ENCODE measurements at regions not wholly inside any gene's neighbourhood (a gene's known extent, or its start where the extent isn't known, plus 50 kb on each side); places are given as distances from the start of the nearest gene placed in this dataset.

GRCh38 chr4:123127218-123127617 lies 204.8 kb upstream of the NUDT6 start:
- Histone ChIP-seq H3K9ac (ENCODE audit: low read length) (peak overlapping the region; percentile 56), H2BK5ac (ENCODE audit: low read depth, low read length, poor library complexity, severe bottlenecking) (no peak overlapping the region), H2BK120ac (ENCODE audit: low read depth, low read length) (peak overlapping the region; percentile 98), H3K4me3 (ENCODE audit: insufficient read depth in 1 of 2, low read depth in 1 of 2, low read length in 2 of 2) (no peak overlapping the region), H2BK15ac (ENCODE audit: low read depth, poor library complexity, severe bottlenecking) (no peak overlapping the region), H2AK5ac (ENCODE audit: low read length, severe bottlenecking) (no peak overlapping the region), H3K4me1 (ENCODE audit: control insufficient read depth, insufficient read depth, low read depth, low read length) (no peaks in the 10 kb centered on the region), H3K27me3 (ENCODE audit: control insufficient read depth in 1 of 2, insufficient read depth in 1 of 2, low read length in 2 of 2) (no peaks in the 10 kb centered on the region), H3K4ac (ENCODE audit: low read depth in 1 of 2, low read length in 2 of 2) (no peak overlapping the region), H3K4me2 (ENCODE audit: low read length, poor library complexity, severe bottlenecking) (no peak overlapping the region), H3K14ac (ENCODE audit: low read length in 2 of 2) (no peak overlapping the region), H2BK12ac (ENCODE audit: low read length in 2 of 2) (no peak overlapping the region), H4K91ac (ENCODE audit: low read length) (no peak overlapping the region), H3K9me3 (ENCODE audit: control insufficient read depth, low read length) (no peaks in the 10 kb centered on the region), H3K36me3 (ENCODE audit: control insufficient read depth in 1 of 2, insufficient read depth in 2 of 2, low read depth in 1 of 2, low read length in 2 of 2) (no peaks in the 10 kb centered on the region), H3K27ac (ENCODE audit: low read length, poor library complexity, severe bottlenecking) (no peak overlapping the region), H3K79me1 (replicated peaks; ENCODE audit: low read length, poor library complexity, severe bottlenecking) (no peaks in the 10 kb centered on the region), H3K23ac (ENCODE audit: low read length in 2 of 2) (no peak overlapping the region), H2AFZ (ENCODE audit: low read depth, low read length) (no peak overlapping the region), H3K18ac (ENCODE audit: low read depth in 1 of 2, low read length in 2 of 2) (no peak overlapping the region), H4K8ac (ENCODE audit: low read length) (no peak overlapping the region)
- WGBS, result no CpG with 5 or more reads among the region's 1 CpG
- DNase-seq, result peak; percentile 51

GRCh38 chr4:123127875-123128274 lies 205.5 kb upstream of the NUDT6 start:
- no peak overlapping the region for H2BK12ac ChIP-seq (ENCODE audit: low read length in 2 of 2)
- no peak overlapping the region for H3K4me2 ChIP-seq (ENCODE audit: low read length, poor library complexity, severe bottlenecking)
- H3K23ac ChIP-seq (ENCODE audit: low read length in 2 of 2), result no peak overlapping the region
- no peak overlapping the region for H2BK120ac ChIP-seq (ENCODE audit: low read depth, low read length)
- H2BK15ac ChIP-seq (ENCODE audit: low read depth, poor library complexity, severe bottlenecking), result no peak overlapping the region
- H3K27me3 ChIP-seq (ENCODE audit: control insufficient read depth in 1 of 2, insufficient read depth in 1 of 2, low read length in 2 of 2), result no peaks in the 10 kb centered on the region
- peaks cover under 1% of the 10 kb centered on the region for H3K79me1 ChIP-seq (replicated peaks; ENCODE audit: low read length, poor library complexity, severe bottlenecking)
- H3K18ac ChIP-seq (ENCODE audit: low read depth in 1 of 2, low read length in 2 of 2), result no peak overlapping the region
- H3K14ac ChIP-seq (ENCODE audit: low read length in 2 of 2), result no peak overlapping the region
- no peak overlapping the region for H4K91ac ChIP-seq (ENCODE audit: low read length)
- H2BK5ac ChIP-seq (ENCODE audit: low read depth, low read length, poor library complexity, severe bottlenecking), result no peak overlapping the region
- H3K36me3 ChIP-seq (ENCODE audit: control insufficient read depth in 1 of 2, insufficient read depth in 2 of 2, low read depth in 1 of 2, low read length in 2 of 2), result no peaks in the 10 kb centered on the region
- H3K27ac ChIP-seq (ENCODE audit: low read length, poor library complexity, severe bottlenecking), result no peak overlapping the region
- no peak overlapping the region for H3K4ac ChIP-seq (ENCODE audit: low read depth in 1 of 2, low read length in 2 of 2)
- WGBS, result 8% methylated on average over 2 of the region's 2 CpGs
- H2AFZ ChIP-seq (ENCODE audit: low read depth, low read length), result no peak overlapping the region
- DNase-seq, result peak; percentile 48
- peak overlapping the region; percentile 56 for H3K9ac ChIP-seq (ENCODE audit: low read length)
- no peaks in the 10 kb centered on the region for H3K4me1 ChIP-seq (ENCODE audit: control insufficient read depth, insufficient read depth, low read depth, low read length)
- H3K9me3 ChIP-seq (ENCODE audit: control insufficient read depth, low read length), result no peaks in the 10 kb centered on the region
- no peak overlapping the region for H2AK5ac ChIP-seq (ENCODE audit: low read length, severe bottlenecking)
- H3K4me3 ChIP-seq (ENCODE audit: insufficient read depth in 1 of 2, low read depth in 1 of 2, low read length in 2 of 2), result no peak overlapping the region
- no peak overlapping the region for H4K8ac ChIP-seq (ENCODE audit: low read length)

- no peak overlapping the region for H3K23ac ChIP-seq (ENCODE audit: low read length in 2 of 2)
- H4K91ac ChIP-seq (ENCODE audit: low read length), result no peak overlapping the region
- H3K4me2 ChIP-seq (ENCODE audit: low read length, poor library complexity, severe bottlenecking), result no peak overlapping the region
- no peak overlapping the region for H4K8ac ChIP-seq (ENCODE audit: low read length)
- H2BK5ac ChIP-seq (ENCODE audit: low read depth, low read length, poor library complexity, severe bottlenecking), result no peak overlapping the region
- H3K27ac ChIP-seq (ENCODE audit: low read length, poor library complexity, severe bottlenecking), result no peak overlapping the region
- H3K27me3 ChIP-seq (ENCODE audit: control insufficient read depth in 1 of 2, insufficient read depth in 1 of 2, low read length in 2 of 2), result no peaks in the 10 kb centered on the region
- no peak overlapping the region for H3K9ac ChIP-seq (ENCODE audit: low read length)
- no peak overlapping the region for H2AK5ac ChIP-seq (ENCODE audit: low read length, severe bottlenecking)
- no peak overlapping the region for H2BK12ac ChIP-seq (ENCODE audit: low read length in 2 of 2)
- no peak for DNase-seq
- H3K4me3 ChIP-seq (ENCODE audit: insufficient read depth in 1 of 2, low read depth in 1 of 2, low read length in 2 of 2), result no peak overlapping the region
- H3K36me3 ChIP-seq (ENCODE audit: control insufficient read depth in 1 of 2, insufficient read depth in 2 of 2, low read depth in 1 of 2, low read length in 2 of 2), result no peaks in the 10 kb centered on the region
- no peak overlapping the region for H3K14ac ChIP-seq (ENCODE audit: low read length in 2 of 2)
- no peak overlapping the region for H3K18ac ChIP-seq (ENCODE audit: low read depth in 1 of 2, low read length in 2 of 2)
- no peak overlapping the region for H3K4ac ChIP-seq (ENCODE audit: low read depth in 1 of 2, low read length in 2 of 2)
- no peaks in the 10 kb centered on the region for H3K9me3 ChIP-seq (ENCODE audit: control insufficient read depth, low read length)
- no peak overlapping the region for H2BK15ac ChIP-seq (ENCODE audit: low read depth, poor library complexity, severe bottlenecking)
- H2AFZ ChIP-seq (ENCODE audit: low read depth, low read length), result no peak overlapping the region
- 93% methylated on average over 2 of the region's 4 CpGs for WGBS
- no peak overlapping the region for H2BK120ac ChIP-seq (ENCODE audit: low read depth, low read length)
- H3K79me1 ChIP-seq (replicated peaks; ENCODE audit: low read length, poor library complexity, severe bottlenecking), result peaks cover 2% of the 10 kb centered on the region
- H3K4me1 ChIP-seq (ENCODE audit: control insufficient read depth, insufficient read depth, low read depth, low read length), result no peaks in the 10 kb centered on the region
These were observed 211.1 kb upstream of the NUDT6 start for GRCh38 chr4:123133397-123134050.

- Histone ChIP-seq H3K27ac (ENCODE audit: low read length, poor library complexity, severe bottlenecking) (no peak overlapping the region), H3K4me1 (ENCODE audit: control insufficient read depth, insufficient read depth, low read depth, low read length) (no peaks in the 10 kb centered on the region), H2BK15ac (ENCODE audit: low read depth, poor library complexity, severe bottlenecking) (no peak overlapping the region), H3K4me2 (ENCODE audit: low read length, poor library complexity, severe bottlenecking) (no peak overlapping the region), H3K18ac (ENCODE audit: low read depth in 1 of 2, low read length in 2 of 2) (no peak overlapping the region), H3K23ac (ENCODE audit: low read length in 2 of 2) (no peak overlapping the region), H2BK12ac (ENCODE audit: low read length in 2 of 2) (no peak overlapping the region), H3K9me3 (ENCODE audit: control insufficient read depth, low read length) (no peaks in the 10 kb centered on the region), H3K36me3 (ENCODE audit: control insufficient read depth in 1 of 2, insufficient read depth in 2 of 2, low read depth in 1 of 2, low read length in 2 of 2) (no peaks in the 10 kb centered on the region), H3K4me3 (ENCODE audit: insufficient read depth in 1 of 2, low read depth in 1 of 2, low read length in 2 of 2) (no peak overlapping the region), H2BK120ac (ENCODE audit: low read depth, low read length) (no peak overlapping the region), H2BK5ac (ENCODE audit: low read depth, low read length, poor library complexity, severe bottlenecking) (no peak overlapping the region), H2AK5ac (ENCODE audit: low read length, severe bottlenecking) (no peak overlapping the region), H3K27me3 (ENCODE audit: control insufficient read depth in 1 of 2, insufficient read depth in 1 of 2, low read length in 2 of 2) (no peaks in the 10 kb centered on the region), H3K79me1 (replicated peaks; ENCODE audit: low read length, poor library complexity, severe bottlenecking) (no peaks in the 10 kb centered on the region), H3K14ac (ENCODE audit: low read length in 2 of 2) (no peak overlapping the region), H3K9ac (ENCODE audit: low read length) (no peak overlapping the region), H4K8ac (ENCODE audit: low read length) (no peak overlapping the region), H3K4ac (ENCODE audit: low read depth in 1 of 2, low read length in 2 of 2) (no peak overlapping the region), H4K91ac (ENCODE audit: low read length) (no peak overlapping the region), H2AFZ (ENCODE audit: low read depth, low read length) (no peak overlapping the region)
- no peak for DNase-seq
These were observed 222.2 kb upstream of the NUDT6 start for GRCh38 chr4:123144616-123145015.
